ENCODE measurements at regions not wholly inside any gene's neighbourhood (a gene's known extent, or its start where the extent isn't known, plus 50 kb on each side); places are given as distances from the start of the nearest gene placed in this dataset.
"Not testable (repeated sequence)": the region's sequence is repeated elsewhere in the genome, so short reads cannot be mapped to it uniquely, and the experiment has no call there.

- no peak for DNase-seq (ENCODE audit: low read depth)
These were observed 99.0 kb upstream of the SMIM30 start for GRCh38 chr7:113217314-113217713.

- no peak for DNase-seq (ENCODE audit: low read depth)
These were observed 97.7 kb upstream of the SMIM30 start for GRCh38 chr7:113216038-113216437.

- no peak for DNase-seq (ENCODE audit: low read depth)
These were observed 91.3 kb upstream of the SMIM30 start for GRCh38 chr7:113209449-113210203.

- no peak for DNase-seq (ENCODE audit: low read depth)
These were observed 89.6 kb upstream of the SMIM30 start for GRCh38 chr7:113207931-113208330.

- no peak for DNase-seq (ENCODE audit: low read depth)
These were observed 89.1 kb upstream of the SMIM30 start for GRCh38 chr7:113207441-113207840.

- no peak for DNase-seq (ENCODE audit: low read depth)
These were observed 86.1 kb upstream of the SMIM30 start for GRCh38 chr7:113204415-113204814.

GRCh38 chr7:113202284-113202683 lies 83.9 kb upstream of the SMIM30 start:
- DNase-seq (ENCODE audit: low read depth) = no peak

GRCh38 chr7:113200281-113200680 lies 81.9 kb upstream of the SMIM30 start:
- no peak for DNase-seq (ENCODE audit: low read depth)

- no peak for DNase-seq (ENCODE audit: low read depth)
These were observed 81.5 kb upstream of the SMIM30 start for GRCh38 chr7:113199841-113200240.

GRCh38 chr7:113199136-113199535 lies 80.8 kb upstream of the SMIM30 start:
- DNase-seq (ENCODE audit: low read depth) = no peak

GRCh38 chr7:113198226-113198625 lies 79.9 kb upstream of the SMIM30 start:
- no peak for DNase-seq (ENCODE audit: low read depth)

GRCh38 chr7:113197274-113197673 lies 78.9 kb upstream of the SMIM30 start:
- DNase-seq (ENCODE audit: low read depth) = no peak

GRCh38 chr7:113188396-113188795 lies 70.0 kb upstream of the SMIM30 start:
- no peak for DNase-seq (ENCODE audit: low read depth)

GRCh38 chr7:113179313-113179712 lies 61.0 kb upstream of the SMIM30 start:
- no peak for DNase-seq (ENCODE audit: low read depth)

GRCh38 chr7:113176836-113177235 lies 58.5 kb upstream of the SMIM30 start:
- no peak for DNase-seq (ENCODE audit: low read depth)

GRCh38 chr7:113176180-113176579 lies 57.8 kb upstream of the SMIM30 start:
- not testable (repeated sequence) for DNase-seq (ENCODE audit: low read depth)

GRCh38 chr7:113175525-113176104 lies 57.3 kb upstream of the SMIM30 start:
- DNase-seq (ENCODE audit: low read depth) = no peak

GRCh38 chr7:113172726-113173125 lies 54.4 kb upstream of the SMIM30 start:
- DNase-seq (ENCODE audit: low read depth) = no peak

GRCh38 chr7:113170591-113170990 lies 52.2 kb upstream of the SMIM30 start:
- no peak for DNase-seq (ENCODE audit: low read depth)

All from stimulated activated CD8-positive, alpha-beta memory T cell treated with anti-CD3 and anti-CD28 coated beads, Interleukin-7, amount 100 ng/mL, for 24 hours (primary cell).